Activated naive CD8-positive, alpha-beta T cell treated with anti-CD3 and anti-CD28 coated beads for 36 hours (primary cell): ENCODE measurements at regions not wholly inside any gene's neighbourhood (a gene's known extent, or its start where the extent isn't known, plus 50 kb on each side); places are given as distances from the start of the nearest gene placed in this dataset.

Experiments
- DNase-seq: peaks from one replicate; pipeline ENCODE4 v3.0.0; 2021
- H3K27ac Mint-ChIP-seq: one replicate; pipeline ENCODE4 v1.8.0; 2022; ENCODE audit warnings: mild to moderate bottlenecking, moderate library complexity, mixed read lengths
- H3K27me3 Mint-ChIP-seq: one replicate; pipeline ENCODE4 v1.8.0; 2022; ENCODE audit warnings: mild to moderate bottlenecking, mixed read lengths
- H3K36me3 Mint-ChIP-seq: one replicate; pipeline ENCODE4 v1.8.0; 2021; ENCODE audit warnings: mild to moderate bottlenecking, mixed read lengths
- H3K4me1 Mint-ChIP-seq: one replicate; pipeline ENCODE4 v1.8.0; 2021; ENCODE audit warnings: mixed read lengths
- H3K4me3 Mint-ChIP-seq: one replicate; pipeline ENCODE4 v1.8.0; 2022; ENCODE audit warnings: mild to moderate bottlenecking, moderate library complexity, mixed read lengths
- H3K9me3 Mint-ChIP-seq: one replicate; pipeline ENCODE4 v1.8.0; 2022; ENCODE audit warnings: mixed read lengths

GRCh38 chr22:48154169-48154942 is 1391.9 kb downstream of the TBC1D22A start:
- DNase-seq, result no peak
- Mint-ChIP-seq H3K4me1 (no peaks in the 10 kb centered on the region), H3K27ac (no peak overlapping the region), H3K9me3 (peaks cover 2% of the 10 kb centered on the region), H3K36me3 (no peaks in the 10 kb centered on the region), H3K27me3 (peaks cover 4% of the 10 kb centered on the region), H3K4me3 (no peak overlapping the region)

GRCh38 chr22:48153726-48154125 is 1391.3 kb downstream of the TBC1D22A start:
- no peaks in the 10 kb centered on the region for H3K9me3 Mint-ChIP-seq
- no peak overlapping the region for H3K27ac Mint-ChIP-seq
- H3K4me3 Mint-ChIP-seq, result no peak overlapping the region
- H3K27me3 Mint-ChIP-seq, result no peaks in the 10 kb centered on the region
- no peak for DNase-seq
- H3K4me1 Mint-ChIP-seq, result no peaks in the 10 kb centered on the region
- H3K36me3 Mint-ChIP-seq, result no peaks in the 10 kb centered on the region

- Mint-ChIP-seq H3K27me3 (no peaks in the 10 kb centered on the region), H3K27ac (no peak overlapping the region), H3K9me3 (no peaks in the 10 kb centered on the region), H3K36me3 (no peaks in the 10 kb centered on the region), H3K4me1 (no peaks in the 10 kb centered on the region), H3K4me3 (no peak overlapping the region)
- no peak for DNase-seq
These were observed 1390.5 kb downstream of the TBC1D22A start for GRCh38 chr22:48152916-48153315.

GRCh38 chr22:48152164-48152775 is 1389.8 kb downstream of the TBC1D22A start:
- no peak for DNase-seq
- no peaks in the 10 kb centered on the region for H3K27me3 Mint-ChIP-seq
- H3K36me3 Mint-ChIP-seq, result no peaks in the 10 kb centered on the region
- H3K27ac Mint-ChIP-seq, result no peak overlapping the region
- H3K9me3 Mint-ChIP-seq, result no peaks in the 10 kb centered on the region
- H3K4me1 Mint-ChIP-seq, result no peaks in the 10 kb centered on the region
- H3K4me3 Mint-ChIP-seq, result no peak overlapping the region

GRCh38 chr22:48151641-48152040 is 1389.2 kb downstream of the TBC1D22A start:
- DNase-seq, result no peak
- Mint-ChIP-seq H3K4me3 (no peak overlapping the region), H3K27ac (no peak overlapping the region), H3K36me3 (no peaks in the 10 kb centered on the region), H3K9me3 (no peaks in the 10 kb centered on the region), H3K27me3 (no peaks in the 10 kb centered on the region), H3K4me1 (no peaks in the 10 kb centered on the region)

GRCh38 chr22:48147831-48148230 is 1385.4 kb downstream of the TBC1D22A start:
- DNase-seq, result no peak
- no peaks in the 10 kb centered on the region for H3K4me1 Mint-ChIP-seq
- H3K4me3 Mint-ChIP-seq, result no peak overlapping the region
- H3K36me3 Mint-ChIP-seq, result no peaks in the 10 kb centered on the region
- H3K9me3 Mint-ChIP-seq, result no peaks in the 10 kb centered on the region
- H3K27ac Mint-ChIP-seq, result no peak overlapping the region
- H3K27me3 Mint-ChIP-seq, result peaks cover 4% of the 10 kb centered on the region

GRCh38 chr22:48147404-48147803 is 1385.0 kb downstream of the TBC1D22A start:
- peaks cover 4% of the 10 kb centered on the region for H3K27me3 Mint-ChIP-seq
- no peak for DNase-seq
- H3K4me1 Mint-ChIP-seq, result no peaks in the 10 kb centered on the region
- no peaks in the 10 kb centered on the region for H3K36me3 Mint-ChIP-seq
- H3K4me3 Mint-ChIP-seq, result no peak overlapping the region
- H3K9me3 Mint-ChIP-seq, result no peaks in the 10 kb centered on the region
- no peak overlapping the region for H3K27ac Mint-ChIP-seq

GRCh38 chr22:48146426-48146825 is 1384.0 kb downstream of the TBC1D22A start:
- H3K9me3 Mint-ChIP-seq, result no peaks in the 10 kb centered on the region
- no peak for DNase-seq
- H3K27ac Mint-ChIP-seq, result no peak overlapping the region
- H3K27me3 Mint-ChIP-seq, result peaks cover 4% of the 10 kb centered on the region
- H3K4me1 Mint-ChIP-seq, result no peaks in the 10 kb centered on the region
- H3K4me3 Mint-ChIP-seq, result no peak overlapping the region
- H3K36me3 Mint-ChIP-seq, result no peaks in the 10 kb centered on the region

GRCh38 chr22:48145738-48146137 is 1383.3 kb downstream of the TBC1D22A start:
- H3K27ac Mint-ChIP-seq, result no peak overlapping the region
- DNase-seq, result no peak
- H3K36me3 Mint-ChIP-seq, result no peaks in the 10 kb centered on the region

GRCh38 chr22:48144318-48144717 is 1381.9 kb downstream of the TBC1D22A start:
- no peaks in the 10 kb centered on the region for H3K36me3 Mint-ChIP-seq

More at GRCh38 chr22:48145738-48146137, 1383.3 kb downstream of the TBC1D22A start:
- no peaks in the 10 kb centered on the region for H3K9me3 Mint-ChIP-seq
- no peak overlapping the region for H3K4me3 Mint-ChIP-seq
- peaks cover 4% of the 10 kb centered on the region for H3K27me3 Mint-ChIP-seq
- H3K4me1 Mint-ChIP-seq, result no peaks in the 10 kb centered on the region

GRCh38 chr22:48143856-48144255 is 1381.4 kb downstream of the TBC1D22A start:
- Mint-ChIP-seq H3K4me3 (no peak overlapping the region), H3K36me3 (no peaks in the 10 kb centered on the region), H3K9me3 (no peaks in the 10 kb centered on the region), H3K4me1 (peaks cover 6% of the 10 kb centered on the region), H3K27me3 (peaks cover 4% of the 10 kb centered on the region), H3K27ac (no peak overlapping the region)
- no peak for DNase-seq

More at GRCh38 chr22:48144318-48144717, 1381.9 kb downstream of the TBC1D22A start:
- DNase-seq, result no peak
- Mint-ChIP-seq H3K27ac (no peak overlapping the region), H3K9me3 (no peaks in the 10 kb centered on the region), H3K27me3 (peaks cover 4% of the 10 kb centered on the region), H3K4me3 (no peak overlapping the region), H3K4me1 (peaks cover 1% of the 10 kb centered on the region)

GRCh38 chr22:48142388-48142787 is 1379.9 kb downstream of the TBC1D22A start:
- Mint-ChIP-seq H3K4me1 (peaks cover 13% of the 10 kb centered on the region), H3K9me3 (no peaks in the 10 kb centered on the region), H3K4me3 (no peak overlapping the region), H3K27ac (no peak overlapping the region), H3K27me3 (peaks cover 4% of the 10 kb centered on the region), H3K36me3 (no peaks in the 10 kb centered on the region)
- no peak for DNase-seq

- H3K27me3 Mint-ChIP-seq, result peaks cover 4% of the 10 kb centered on the region
- no peak overlapping the region for H3K27ac Mint-ChIP-seq
- no peak for DNase-seq
- no peak overlapping the region for H3K4me3 Mint-ChIP-seq
- H3K4me1 Mint-ChIP-seq, result peaks cover 13% of the 10 kb centered on the region
- no peaks in the 10 kb centered on the region for H3K36me3 Mint-ChIP-seq
- H3K9me3 Mint-ChIP-seq, result no peaks in the 10 kb centered on the region
These were observed 1378.9 kb downstream of the TBC1D22A start for GRCh38 chr22:48141301-48141700.

- H3K27ac Mint-ChIP-seq, result no peak overlapping the region
- H3K9me3 Mint-ChIP-seq, result no peaks in the 10 kb centered on the region
- peaks cover 4% of the 10 kb centered on the region for H3K27me3 Mint-ChIP-seq
- DNase-seq, result no peak
- no peaks in the 10 kb centered on the region for H3K36me3 Mint-ChIP-seq
- H3K4me3 Mint-ChIP-seq, result no peak overlapping the region
- H3K4me1 Mint-ChIP-seq, result peaks cover 13% of the 10 kb centered on the region
These were observed 1377.9 kb downstream of the TBC1D22A start for GRCh38 chr22:48140261-48140813.

- H3K4me1 Mint-ChIP-seq, result peaks cover 13% of the 10 kb centered on the region
- DNase-seq, result no peak
- H3K4me3 Mint-ChIP-seq, result no peak overlapping the region
- no peak overlapping the region for H3K27ac Mint-ChIP-seq
- peaks cover 4% of the 10 kb centered on the region for H3K27me3 Mint-ChIP-seq
- H3K9me3 Mint-ChIP-seq, result no peaks in the 10 kb centered on the region
- H3K36me3 Mint-ChIP-seq, result no peaks in the 10 kb centered on the region
These were observed 1377.3 kb downstream of the TBC1D22A start for GRCh38 chr22:48139776-48140175.

- Mint-ChIP-seq H3K9me3 (peaks cover 2% of the 10 kb centered on the region), H3K36me3 (no peaks in the 10 kb centered on the region), H3K4me1 (peaks cover 13% of the 10 kb centered on the region), H3K27ac (no peak overlapping the region), H3K27me3 (no peaks in the 10 kb centered on the region), H3K4me3 (no peak overlapping the region)
- DNase-seq, result no peak
These were observed 1376.4 kb downstream of the TBC1D22A start for GRCh38 chr22:48138855-48139254.
